RKO (cell line): ENCODE measurements at regions not wholly inside any gene's neighbourhood (a gene's known extent, or its start where the extent isn't known, plus 50 kb on each side); places are given as distances from the start of the nearest gene placed in this dataset.
"Not testable (repeated sequence)": the region's sequence is repeated elsewhere in the genome, so short reads cannot be mapped to it uniquely, and the experiment has no call there.

ENCODE experiments used
- DNase-seq: peaks from one replicate; pipeline ENCODE4 v3.0.0-alpha.2; 2016; ENCODE audit warnings: low spot score

DNA sequence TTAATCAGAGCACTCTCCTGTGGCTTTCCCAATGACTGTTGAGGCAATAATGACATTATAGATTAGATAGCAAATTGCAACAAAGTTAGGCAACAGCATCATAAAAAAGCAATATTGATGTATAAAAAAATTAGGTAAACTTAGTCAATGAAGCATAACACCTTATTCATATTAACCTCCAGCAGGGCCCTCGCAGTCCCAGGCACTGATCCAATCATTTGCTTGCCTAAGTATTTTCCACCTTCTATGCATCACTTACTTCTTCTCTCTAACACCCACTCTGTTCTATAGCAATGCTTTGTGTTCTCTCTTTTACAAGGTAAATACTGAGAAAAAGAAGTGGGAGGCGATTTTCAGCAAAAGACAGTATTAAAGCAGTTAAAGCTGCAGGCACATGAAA, 833.5 kb upstream of the ADGRL3 start:
- no peak for DNase-seq

DNA sequence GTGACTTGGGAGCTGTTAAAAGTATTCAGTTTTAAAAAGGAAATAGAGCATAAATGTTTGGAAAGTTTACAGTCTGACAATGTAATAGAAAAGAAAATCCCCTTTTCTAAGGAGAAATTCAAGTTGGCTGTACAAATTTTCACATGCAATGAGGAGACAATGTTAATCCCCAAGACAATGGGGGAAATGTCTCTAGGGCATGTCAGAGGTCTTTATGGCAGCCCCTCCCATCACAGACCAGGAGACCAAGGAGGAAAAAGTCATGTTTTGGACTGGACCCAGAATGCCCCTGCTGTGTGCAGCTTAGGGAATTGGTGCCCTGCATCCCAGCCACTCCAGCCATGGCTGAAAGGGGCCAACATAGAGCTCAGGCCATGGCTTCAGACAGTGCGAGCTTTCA, 831.1 kb upstream of the ADGRL3 start:
- no peak for DNase-seq

DNA sequence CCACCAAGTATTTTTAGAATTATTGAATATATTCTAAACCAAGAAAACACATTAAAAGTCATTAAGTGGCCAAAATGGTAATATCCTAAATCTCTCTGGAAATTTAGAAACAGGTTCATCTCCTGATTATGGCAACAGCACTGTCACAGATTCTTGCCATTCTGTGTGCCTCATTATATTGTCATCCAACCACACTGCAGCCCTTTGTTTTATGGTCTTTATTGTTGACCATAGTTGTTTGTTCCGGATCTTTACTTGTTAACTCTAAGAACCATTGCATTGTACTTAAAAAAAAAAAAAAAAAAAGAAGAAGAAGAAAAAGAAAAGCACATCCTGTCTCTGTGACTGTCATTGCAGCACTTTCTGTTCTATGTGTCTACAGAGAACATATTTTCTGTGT, 822.1 kb upstream of the ADGRL3 start:
- no peak for DNase-seq

DNA sequence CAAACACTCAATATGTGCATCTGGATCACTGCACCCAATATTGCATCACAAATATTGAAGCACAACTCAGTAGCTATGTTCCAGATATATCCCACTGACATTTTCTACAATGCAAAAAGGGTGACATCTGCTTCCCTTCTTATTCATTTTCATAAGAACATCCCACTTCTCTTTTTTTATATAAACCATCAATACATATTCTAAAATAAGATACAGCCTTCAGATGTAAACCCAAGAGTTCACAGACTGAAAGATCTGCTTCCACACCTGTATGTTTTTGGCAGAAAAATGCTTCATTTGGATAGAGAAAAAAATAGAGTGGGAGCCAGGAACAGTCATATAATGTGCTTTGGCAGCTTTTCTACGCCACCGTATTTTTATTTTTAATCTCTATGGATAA, 815.6 kb upstream of the ADGRL3 start:
- DNase-seq, result no peak

DNA sequence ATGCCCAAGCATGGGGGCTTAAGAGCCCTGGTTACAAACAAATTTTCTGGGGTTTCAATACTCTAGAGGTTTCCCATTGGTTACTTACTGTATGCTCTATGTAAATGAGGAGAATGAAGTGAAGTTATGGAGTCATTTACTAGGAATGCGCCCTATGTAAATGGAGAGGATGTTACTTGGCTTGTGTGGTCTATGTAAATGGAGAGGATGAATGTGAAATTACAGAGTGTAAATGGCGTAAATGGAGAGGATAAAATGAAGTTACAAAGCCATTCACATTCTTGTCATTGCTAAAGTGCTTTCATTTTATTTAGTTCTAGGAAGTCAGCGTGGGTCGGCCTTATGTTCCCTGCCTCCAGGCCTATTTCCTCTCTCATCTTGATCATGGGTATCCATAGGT, 810.5 kb upstream of the ADGRL3 start:
- no peak for DNase-seq

DNA sequence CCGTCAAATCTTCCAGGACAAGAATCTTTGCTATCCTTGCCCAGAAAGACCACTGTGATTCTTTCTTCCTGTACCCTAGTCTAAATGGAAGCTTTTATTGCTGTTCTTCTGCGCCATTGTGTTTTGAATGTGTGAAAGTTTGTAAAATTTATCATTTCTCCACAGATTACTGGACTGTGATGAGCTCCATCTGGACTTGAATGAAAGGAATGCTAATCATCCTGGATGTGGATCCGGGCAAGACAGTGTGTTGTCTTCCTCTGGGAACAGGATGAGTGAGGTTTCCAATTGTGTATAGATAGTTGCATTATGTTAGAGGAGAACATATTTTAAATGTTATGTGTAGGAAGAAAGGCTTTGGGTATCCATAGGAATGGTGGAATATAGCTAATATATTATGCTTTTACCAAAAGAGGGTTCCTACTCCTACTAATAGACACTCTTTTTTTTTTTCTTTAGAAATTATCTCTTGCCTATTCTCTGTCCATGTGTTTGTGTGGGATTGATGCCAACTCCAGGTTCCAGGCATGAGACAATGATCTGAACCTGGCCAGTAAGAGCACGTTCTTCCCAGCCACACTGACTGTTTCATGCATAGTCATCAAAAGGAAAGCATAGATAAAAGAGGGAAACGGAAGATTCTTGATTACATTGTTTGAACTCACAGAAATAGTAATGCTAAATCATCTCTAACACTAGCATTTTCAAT, 803.6 kb upstream of the ADGRL3 start:
- DNase-seq, result no peak

DNA sequence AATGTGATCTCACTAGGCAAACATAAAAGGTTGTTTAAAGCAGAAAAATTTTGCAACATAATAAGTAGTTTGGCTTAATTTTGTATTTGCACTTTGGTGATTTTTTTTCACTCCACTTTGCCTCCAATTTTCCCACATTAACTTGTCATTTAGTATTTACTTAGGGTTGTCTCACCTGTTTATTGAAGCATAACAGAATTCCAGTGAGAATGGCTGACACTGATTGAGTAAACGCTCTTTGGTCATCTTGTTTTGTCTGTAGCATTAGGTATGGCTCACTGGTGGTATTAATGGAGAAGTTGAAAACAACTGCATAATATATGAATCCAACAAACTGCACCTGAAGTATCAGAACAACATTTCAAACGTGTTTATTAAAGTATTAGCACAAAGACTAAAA, 799.5 kb upstream of the ADGRL3 start:
- no peak for DNase-seq

DNA sequence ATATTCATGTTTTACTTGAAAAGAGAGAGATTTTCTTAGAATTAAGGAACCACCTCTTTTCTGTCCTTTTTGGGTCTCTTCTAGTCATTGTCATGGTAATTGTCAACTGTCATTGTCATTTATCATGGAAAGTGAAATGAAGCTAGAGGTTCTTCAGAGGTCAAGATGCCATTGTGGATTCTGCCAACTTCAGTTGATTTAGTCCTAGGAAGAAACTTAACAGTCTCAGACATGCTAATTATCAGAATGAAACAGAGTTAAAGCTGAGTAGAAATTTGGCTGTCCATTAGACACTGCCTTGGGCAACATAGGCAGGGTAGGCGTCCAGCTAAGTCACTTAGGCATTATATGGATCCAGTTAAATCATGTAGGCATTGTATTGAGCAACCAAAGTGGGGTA, 796.1 kb upstream of the ADGRL3 start:
- DNase-seq, result no peak

DNA sequence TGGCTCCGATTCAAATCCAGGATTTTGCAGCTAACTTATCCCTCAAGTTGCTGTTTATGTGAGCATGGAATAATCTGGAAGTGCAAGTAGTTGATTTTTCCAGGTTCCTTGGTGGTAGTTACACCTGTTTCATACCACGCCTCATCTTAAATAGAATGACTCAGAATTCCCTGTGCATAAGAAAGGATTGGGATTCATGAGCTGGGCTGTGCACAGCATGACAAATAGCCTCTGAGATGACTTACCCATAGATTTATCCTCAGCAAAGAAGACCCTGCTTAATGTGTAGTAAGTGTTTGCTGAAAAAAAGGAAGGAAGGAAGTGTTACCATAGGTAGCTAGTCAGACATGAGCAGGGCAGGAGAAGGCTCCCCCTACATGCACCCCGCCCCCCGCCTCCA, 777.7 kb upstream of the ADGRL3 start:
- DNase-seq, result no peak

DNA sequence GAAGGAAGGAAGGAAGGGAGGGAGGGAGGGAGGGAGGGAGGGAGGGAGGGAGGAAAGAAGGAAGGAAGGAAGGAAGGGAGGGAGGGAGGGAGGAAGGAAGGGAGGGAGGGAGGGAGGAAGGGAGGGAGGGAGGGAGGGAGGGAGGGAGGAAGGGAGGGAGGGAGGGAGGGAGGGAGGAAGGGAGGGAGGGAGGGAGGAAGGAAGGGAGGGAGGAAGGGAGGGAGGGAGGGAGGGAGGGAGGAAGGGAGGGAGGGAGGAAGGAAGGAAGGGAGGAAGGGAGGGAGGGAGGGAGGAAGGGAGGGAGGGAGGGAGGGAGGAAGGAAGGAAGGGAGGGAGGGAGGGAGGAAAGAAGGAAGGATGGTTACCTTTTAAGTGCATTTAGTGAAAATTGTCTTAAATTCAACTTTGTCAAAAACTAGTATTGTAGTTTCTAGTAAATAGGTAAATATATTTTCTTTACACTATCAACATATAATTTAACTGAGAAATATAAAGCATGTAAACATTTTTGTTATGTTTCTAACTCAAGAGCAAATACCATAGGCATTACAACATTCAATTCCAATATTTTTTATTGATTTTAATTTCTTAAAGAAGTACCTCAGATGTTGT, 776.4 kb upstream of the ADGRL3 start:
- not testable (repeated sequence) for DNase-seq

DNA sequence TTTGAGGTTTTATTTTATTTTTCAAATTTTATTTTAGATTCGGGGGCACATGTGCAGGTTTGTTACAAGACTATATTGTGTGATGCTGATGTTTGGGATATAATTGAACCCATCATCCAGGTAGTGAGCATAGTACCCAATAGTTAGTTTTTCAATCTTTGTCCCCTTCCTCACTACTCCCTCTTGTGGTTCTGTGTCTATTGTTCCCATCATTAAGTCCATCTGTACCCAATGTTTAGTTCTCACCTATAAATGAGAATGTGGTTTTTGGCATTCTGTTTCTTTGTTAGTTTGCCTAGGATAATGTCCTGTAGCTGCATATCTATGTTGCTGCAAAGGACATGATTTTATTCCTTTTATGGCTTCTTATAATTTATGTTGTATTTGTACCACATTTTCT, 767.2 kb upstream of the ADGRL3 start:
- DNase-seq, result no peak

DNA sequence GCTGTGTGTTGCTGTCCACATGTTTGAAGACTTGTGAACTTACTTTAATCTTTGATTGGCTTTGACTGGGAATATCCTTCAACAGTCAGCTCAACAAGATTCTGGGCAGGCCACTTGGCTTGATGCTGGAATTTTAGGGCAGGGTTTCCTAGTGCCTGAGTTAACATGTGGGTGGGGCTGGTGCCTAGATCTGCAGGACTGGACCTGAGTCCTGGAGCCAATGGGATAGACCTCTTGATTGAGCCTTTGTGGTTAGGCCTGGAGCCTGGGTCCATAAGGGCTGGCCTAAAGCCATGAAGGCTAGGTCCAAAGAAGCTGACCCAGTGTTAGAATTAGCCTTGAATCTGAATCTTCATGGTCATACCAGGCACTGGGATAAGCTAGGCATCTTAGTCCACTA, 757.1 kb upstream of the ADGRL3 start:
- no peak for DNase-seq

DNA sequence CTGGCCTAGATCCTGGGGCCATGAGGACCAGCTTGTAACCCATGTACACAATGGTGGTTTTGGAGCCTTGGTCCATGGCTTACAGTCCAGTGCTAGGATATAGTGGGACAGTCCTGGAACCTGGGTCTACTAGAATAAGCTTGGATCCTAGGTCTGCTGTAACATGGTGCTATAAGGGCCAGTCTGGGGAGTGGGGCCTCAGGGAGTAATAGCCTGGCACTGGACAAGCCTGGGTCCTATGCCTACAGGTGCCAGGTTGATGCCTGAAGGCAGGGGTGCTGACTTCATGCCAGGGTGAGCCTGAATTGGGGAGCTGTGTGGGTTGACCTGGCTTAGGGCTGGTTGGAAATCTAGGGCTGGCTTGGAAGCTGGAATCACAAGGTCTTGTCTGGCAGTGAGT, 756.3 kb upstream of the ADGRL3 start:
- DNase-seq, result no peak

DNA sequence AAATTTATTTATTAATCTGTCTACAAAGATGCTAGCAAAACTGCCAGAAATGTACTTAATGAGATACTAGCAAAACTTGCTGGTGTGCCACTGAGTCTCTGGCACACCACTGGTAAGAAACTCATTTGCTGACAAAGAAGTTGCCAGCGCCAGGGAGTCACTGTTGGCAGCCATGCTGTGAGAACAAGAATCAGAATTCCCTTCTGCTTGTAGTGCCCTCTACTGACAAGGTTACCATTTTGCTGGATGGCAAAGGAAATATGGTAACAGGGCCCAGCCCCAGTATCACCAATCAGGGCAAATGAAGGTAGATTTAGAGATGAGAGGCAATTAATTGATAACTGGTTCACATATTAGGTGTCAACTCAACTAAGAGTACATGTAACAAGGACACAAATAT, 750.1 kb upstream of the ADGRL3 start:
- no peak for DNase-seq

DNA sequence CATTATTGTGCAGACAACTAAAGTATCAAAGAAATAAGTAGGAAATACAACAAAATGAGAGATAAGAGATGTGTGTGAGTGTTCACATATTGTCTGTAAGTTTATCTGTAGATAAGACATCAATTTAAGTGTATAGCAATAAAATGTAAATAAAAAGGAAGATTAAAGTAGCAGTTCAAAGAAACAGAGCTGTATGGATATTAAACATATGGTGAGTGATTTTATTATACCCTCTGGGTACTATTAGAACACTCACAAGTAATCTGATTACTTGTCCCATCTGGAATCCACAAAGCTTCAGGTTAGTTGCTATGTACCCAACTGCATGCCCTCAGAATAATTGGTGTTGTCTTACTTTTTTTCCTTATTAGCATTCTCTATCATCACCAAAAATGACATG, 747.9 kb upstream of the ADGRL3 start:
- DNase-seq, result no peak

DNA sequence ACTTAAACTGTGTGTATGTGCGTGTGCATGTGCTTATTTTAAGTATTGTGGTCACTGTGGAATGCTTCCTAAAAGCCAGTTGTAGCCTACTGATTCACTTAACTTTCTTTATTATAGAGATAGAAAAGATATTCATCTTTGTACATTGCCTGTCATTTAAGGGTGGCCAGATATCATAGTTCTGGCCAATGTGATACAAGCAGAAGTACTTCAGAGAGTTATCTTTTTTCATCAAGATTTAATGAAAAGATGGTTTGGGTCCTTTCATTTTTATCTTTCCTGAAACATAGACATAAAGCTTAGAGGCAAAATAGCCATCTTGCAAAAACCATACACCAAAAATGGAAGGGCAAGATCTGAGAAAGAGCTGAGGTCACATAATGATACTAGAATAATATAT, 744.7 kb upstream of the ADGRL3 start:
- no peak for DNase-seq

DNA sequence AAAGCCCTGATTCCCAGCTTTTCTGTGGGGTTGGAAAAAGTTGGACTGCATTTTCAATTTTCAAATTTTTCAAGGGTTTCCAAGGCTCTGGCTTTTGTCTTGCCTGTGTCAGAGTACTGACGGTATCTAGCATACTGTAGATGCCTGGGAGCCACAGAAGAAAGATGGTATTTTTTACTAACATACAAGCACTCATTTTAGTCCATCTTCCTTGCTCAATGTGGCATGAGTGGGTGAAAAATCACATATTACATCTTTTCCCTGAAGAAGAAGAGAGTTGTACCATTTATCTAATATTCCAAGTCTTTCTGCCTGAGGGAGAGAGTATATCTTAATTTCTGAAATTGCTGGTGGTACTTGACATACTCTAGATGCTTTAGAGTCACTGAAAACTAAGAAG, 738.6 kb upstream of the ADGRL3 start:
- no peak for DNase-seq

DNA sequence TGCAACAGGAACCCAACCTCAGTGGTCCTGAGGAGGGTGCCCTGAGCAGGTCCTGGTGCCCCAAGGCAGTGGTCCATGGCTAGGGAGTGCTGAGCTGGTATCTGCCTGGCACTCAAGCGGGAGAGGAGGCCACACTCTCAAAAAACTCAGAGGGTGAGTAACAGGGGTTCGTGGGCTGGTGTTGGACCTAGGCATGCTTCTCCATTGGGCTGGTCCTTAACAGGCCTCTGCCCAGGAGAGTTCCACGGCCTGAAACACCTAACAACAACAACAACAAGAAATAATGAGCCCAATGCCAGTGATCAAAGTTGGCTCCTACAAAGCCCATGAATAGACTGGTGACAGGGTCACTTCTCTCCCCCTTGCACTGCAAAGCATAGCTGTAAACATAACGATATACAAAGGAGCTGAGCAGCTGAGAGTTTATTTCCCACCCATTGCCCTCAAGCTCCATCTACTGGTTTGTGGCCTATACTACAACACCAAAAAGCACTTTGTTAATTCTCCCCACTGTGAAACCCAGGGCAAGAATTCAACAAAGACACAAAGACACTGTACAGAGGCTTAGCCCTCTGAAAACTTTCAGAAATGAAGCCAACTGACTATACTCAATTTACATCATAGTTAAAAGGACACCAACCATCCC, 736.1 kb upstream of the ADGRL3 start:
- DNase-seq, result peak; percentile 62

DNA sequence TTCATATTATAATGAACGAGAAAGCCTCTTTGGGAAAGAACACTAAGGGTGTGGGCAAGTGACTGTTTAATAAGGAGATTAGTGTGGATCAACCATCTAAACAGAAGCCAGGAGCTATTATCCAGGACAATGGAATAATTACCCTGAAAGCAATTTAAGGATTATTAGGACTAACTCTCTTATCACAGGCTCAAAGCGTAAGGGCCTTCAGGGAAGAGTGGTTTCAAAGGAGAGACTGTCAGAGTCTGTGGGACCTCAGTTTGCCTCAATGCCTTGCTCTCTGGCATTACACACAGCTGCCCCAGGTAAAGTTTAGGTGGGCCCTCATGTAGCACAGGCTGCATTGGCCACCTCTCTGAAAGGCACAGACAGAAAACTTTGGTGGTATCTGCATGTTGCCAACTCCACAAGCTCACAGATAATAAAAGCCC, 717.2 kb upstream of the ADGRL3 start:
- DNase-seq, result no peak

DNA sequence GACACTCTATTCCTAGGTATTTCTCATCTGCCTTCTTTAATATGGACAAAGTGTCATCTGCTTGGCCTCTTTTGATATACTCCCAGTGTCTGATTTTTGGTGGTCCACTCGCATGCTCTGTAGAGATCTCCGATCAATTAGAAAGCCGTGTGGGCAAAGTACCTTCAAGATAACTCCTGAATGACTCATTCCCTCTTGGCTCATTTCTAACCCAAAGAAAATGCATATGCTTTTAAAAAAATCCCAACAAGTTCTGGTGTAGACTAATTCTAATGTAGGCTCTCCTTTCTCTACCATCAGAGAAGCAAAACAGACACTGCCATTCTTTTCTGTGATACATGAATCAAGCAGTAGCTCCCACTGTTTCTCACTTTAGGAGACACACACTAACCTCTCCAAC, 714.9 kb upstream of the ADGRL3 start:
- no peak for DNase-seq

DNA sequence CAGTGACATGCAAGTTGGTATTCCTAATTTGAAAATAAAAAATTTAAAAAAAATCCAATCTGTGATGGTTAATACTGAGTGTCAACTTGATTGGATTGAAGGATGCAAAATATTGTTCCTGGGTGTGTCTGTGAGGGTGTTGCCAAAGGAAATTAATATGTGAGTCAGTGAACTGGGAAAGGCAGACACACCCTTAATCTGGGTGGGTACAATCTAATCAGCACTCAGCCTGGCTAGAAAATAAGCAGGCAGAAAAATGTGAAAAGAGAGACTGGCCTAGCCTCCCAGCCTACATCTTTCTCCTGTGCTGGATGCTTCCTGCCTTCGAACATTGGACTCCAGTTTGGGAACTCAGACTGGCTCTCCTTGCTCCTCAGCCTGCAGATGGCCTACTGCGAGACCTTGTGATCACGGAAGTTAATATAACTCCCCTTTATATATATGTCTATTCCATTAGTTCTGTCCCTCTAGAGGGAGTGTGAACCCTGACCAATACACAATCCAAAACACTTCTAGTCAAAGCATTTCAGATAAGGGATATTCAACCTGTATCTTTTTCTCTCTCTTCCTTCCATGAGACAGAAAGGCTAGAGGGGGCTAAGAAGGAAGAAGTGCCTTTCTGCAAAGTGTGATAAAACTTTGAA, 712.9 kb upstream of the ADGRL3 start:
- peak; percentile 10 for DNase-seq

DNA sequence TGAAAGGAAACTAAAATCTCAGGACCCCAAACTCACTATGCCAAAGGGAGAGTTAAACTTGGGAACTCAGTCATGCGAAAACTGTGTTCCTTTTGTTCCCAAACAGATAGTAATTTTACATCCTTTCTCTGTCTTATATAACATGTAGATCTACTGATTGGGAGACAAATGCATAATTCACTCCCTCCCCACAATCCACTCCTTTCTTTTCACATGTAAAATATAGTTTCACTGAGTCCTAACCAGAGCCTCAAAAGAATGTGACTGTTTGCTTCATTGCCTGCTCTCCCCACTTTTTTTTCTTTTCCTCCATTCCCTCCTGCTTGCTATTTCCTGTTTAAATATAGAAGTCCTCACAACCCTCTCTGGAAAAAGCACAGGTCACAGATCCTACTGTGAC, 699.3 kb upstream of the ADGRL3 start:
- DNase-seq, result no peak

DNA sequence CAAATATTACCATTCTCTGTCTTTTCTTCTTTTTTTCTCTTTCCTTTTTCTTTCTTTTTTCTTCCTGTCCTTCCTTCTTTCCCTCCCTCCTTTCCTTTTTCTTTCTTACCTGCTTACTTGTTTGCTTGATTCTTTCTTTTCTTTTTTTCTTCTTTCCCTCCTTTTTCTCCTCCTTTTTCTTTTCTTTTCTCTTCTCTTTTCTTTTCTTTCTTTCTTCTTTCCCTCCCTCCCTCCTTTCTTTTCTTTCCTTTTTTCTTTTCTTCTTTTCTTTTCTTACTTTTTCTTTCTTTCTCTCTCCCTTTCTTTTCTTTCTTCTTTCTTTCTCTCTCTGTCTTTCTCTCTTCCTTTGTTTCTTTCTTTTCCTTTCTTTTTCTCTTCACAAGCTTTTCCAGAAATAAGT, 697.4 kb upstream of the ADGRL3 start:
- DNase-seq, result no peak
